ENCODE measurements at regions not wholly inside any gene's neighbourhood (a gene's known extent, or its start where the extent isn't known, plus 50 kb on each side); places are given as distances from the start of the nearest gene placed in this dataset.
"Not testable (repeated sequence)": the region's sequence is repeated elsewhere in the genome, so short reads cannot be mapped to it uniquely, and the experiment has no call there.

- TF ChIP-seq CTCF (IDR thresholded peaks at IDR 0.05; ENCODE audit: insufficient read depth, low read length, poor library complexity, severe bottlenecking) = no peak
- H3K4me3 ChIP-seq (replicated peaks; ENCODE audit: low read depth, low read length) = no peak overlapping the region
- H3K27me3 ChIP-seq (replicated peaks; ENCODE audit: control insufficient read depth, insufficient read depth, low read length) = no peaks in the 10 kb centered on the region
- no peaks in the 10 kb centered on the region for H3K36me3 ChIP-seq (ENCODE audit: control insufficient read depth, insufficient read depth, low read length)
- no peak for DNase-seq (ENCODE audit: extremely low read depth, insufficient read length)
These were observed 1169.6 kb upstream of the CRIM1 start for GRCh38 chr2:35185861-35186412.

- no peak overlapping the region for H3K4me3 ChIP-seq (replicated peaks; ENCODE audit: low read depth, low read length)
- H3K36me3 ChIP-seq (ENCODE audit: control insufficient read depth, insufficient read depth, low read length) = no peaks in the 10 kb centered on the region
- no peak for DNase-seq (ENCODE audit: extremely low read depth, insufficient read length)
- no peaks in the 10 kb centered on the region for H3K27me3 ChIP-seq (replicated peaks; ENCODE audit: control insufficient read depth, insufficient read depth, low read length)
- no peak for TF ChIP-seq CTCF (IDR thresholded peaks at IDR 0.05; ENCODE audit: insufficient read depth, low read length, poor library complexity, severe bottlenecking)
These were observed 1171.1 kb upstream of the CRIM1 start for GRCh38 chr2:35184471-35184870.

- H3K36me3 ChIP-seq (ENCODE audit: control insufficient read depth, insufficient read depth, low read length); H3K4me3 ChIP-seq (replicated peaks; ENCODE audit: low read depth, low read length); H3K27me3 ChIP-seq (replicated peaks; ENCODE audit: control insufficient read depth, insufficient read depth, low read length); DNase-seq (ENCODE audit: extremely low read depth, insufficient read length): not testable (repeated sequence)
These were observed 1178.9 kb upstream of the CRIM1 start for GRCh38 chr2:35176726-35177125.

- Histone ChIP-seq H3K27me3 (replicated peaks; ENCODE audit: control insufficient read depth, insufficient read depth, low read length) (no peaks in the 10 kb centered on the region), H3K36me3 (ENCODE audit: control insufficient read depth, insufficient read depth, low read length) (no peaks in the 10 kb centered on the region), H3K4me3 (replicated peaks; ENCODE audit: low read depth, low read length) (no peak overlapping the region)
- DNase-seq (ENCODE audit: extremely low read depth, insufficient read length) = no peak
- TF ChIP-seq CTCF (IDR thresholded peaks at IDR 0.05; ENCODE audit: insufficient read depth, low read length, poor library complexity, severe bottlenecking) = no peak
These were observed 1180.7 kb upstream of the CRIM1 start for GRCh38 chr2:35174845-35175244.

- H3K4me3 ChIP-seq (replicated peaks; ENCODE audit: low read depth, low read length) = no peak overlapping the region
- no peaks in the 10 kb centered on the region for H3K36me3 ChIP-seq (ENCODE audit: control insufficient read depth, insufficient read depth, low read length)
- no peaks in the 10 kb centered on the region for H3K27me3 ChIP-seq (replicated peaks; ENCODE audit: control insufficient read depth, insufficient read depth, low read length)
- TF ChIP-seq CTCF (IDR thresholded peaks at IDR 0.05; ENCODE audit: insufficient read depth, low read length, poor library complexity, severe bottlenecking) = no peak
- DNase-seq (ENCODE audit: extremely low read depth, insufficient read length) = no peak
These were observed 1182.9 kb upstream of the CRIM1 start for GRCh38 chr2:35172687-35173086.

- no peak for DNase-seq (ENCODE audit: extremely low read depth, insufficient read length)
- TF ChIP-seq CTCF (IDR thresholded peaks at IDR 0.05; ENCODE audit: insufficient read depth, low read length, poor library complexity, severe bottlenecking) = no peak
- H3K4me3 ChIP-seq (replicated peaks; ENCODE audit: low read depth, low read length) = no peak overlapping the region
- no peaks in the 10 kb centered on the region for H3K27me3 ChIP-seq (replicated peaks; ENCODE audit: control insufficient read depth, insufficient read depth, low read length)
- H3K36me3 ChIP-seq (ENCODE audit: control insufficient read depth, insufficient read depth, low read length) = no peaks in the 10 kb centered on the region
These were observed 1187.2 kb upstream of the CRIM1 start for GRCh38 chr2:35168351-35168750.

All from GM06990 (cell line).